ENCODE measurements at regions not wholly inside any gene's neighbourhood (a gene's known extent, or its start where the extent isn't known, plus 50 kb on each side); places are given as distances from the start of the nearest gene placed in this dataset.
"Not testable (repeated sequence)": the region's sequence is repeated elsewhere in the genome, so short reads cannot be mapped to it uniquely, and the experiment has no call there.

GRCh38 chr5:63180190-63180589 lies 601.6 kb downstream of the LRRC70 start:
- not testable (repeated sequence) for DNase-seq

- DNase-seq, result no peak
Measured at GRCh38 chr5:63175850-63176249, 597.2 kb downstream of the LRRC70 start.

- DNase-seq, result no peak
Measured at GRCh38 chr5:63170486-63170885, 591.9 kb downstream of the LRRC70 start.

GRCh38 chr5:63164838-63165535 lies 586.4 kb downstream of the LRRC70 start:
- DNase-seq, result no peak

GRCh38 chr5:63164339-63164738 lies 585.7 kb downstream of the LRRC70 start:
- DNase-seq, result no peak

GRCh38 chr5:63155310-63155631 lies 576.7 kb downstream of the LRRC70 start:
- DNase-seq, result no peak

GRCh38 chr5:63154476-63155309 lies 576.1 kb downstream of the LRRC70 start:
- DNase-seq, result no peak

- no peak for DNase-seq
Measured at GRCh38 chr5:63152871-63153270, 574.3 kb downstream of the LRRC70 start.

GRCh38 chr5:63145167-63145566 lies 566.5 kb downstream of the LRRC70 start:
- DNase-seq, result no peak

- DNase-seq, result no peak
Measured at GRCh38 chr5:63141591-63141990, 563.0 kb downstream of the LRRC70 start.

- no peak for DNase-seq
Measured at GRCh38 chr5:63135291-63135690, 556.7 kb downstream of the LRRC70 start.

- no peak for DNase-seq
Measured at GRCh38 chr5:63131626-63132285, 553.1 kb downstream of the LRRC70 start.

GRCh38 chr5:63128761-63129160 lies 550.1 kb downstream of the LRRC70 start:
- no peak for DNase-seq

- DNase-seq, result no peak
Measured at GRCh38 chr5:63128018-63128417, 549.4 kb downstream of the LRRC70 start.

GRCh38 chr5:63127054-63127453 lies 548.4 kb downstream of the LRRC70 start:
- DNase-seq, result no peak

GRCh38 chr5:63125862-63126261 lies 547.2 kb downstream of the LRRC70 start:
- no peak for DNase-seq

- DNase-seq, result no peak
Measured at GRCh38 chr5:63125392-63125791, 546.8 kb downstream of the LRRC70 start.

- no peak for DNase-seq
Measured at GRCh38 chr5:63124266-63124665, 545.6 kb downstream of the LRRC70 start.

GRCh38 chr5:63121471-63121870 lies 542.9 kb downstream of the LRRC70 start:
- DNase-seq, result no peak

GRCh38 chr5:63118221-63118620 lies 539.6 kb downstream of the LRRC70 start:
- DNase-seq, result no peak

GRCh38 chr5:63111891-63112290 lies 533.3 kb downstream of the LRRC70 start:
- no peak for DNase-seq

- no peak for DNase-seq
Measured at GRCh38 chr5:63101870-63102269, 523.3 kb downstream of the LRRC70 start.

GRCh38 chr5:63097286-63097685 lies 518.7 kb downstream of the LRRC70 start:
- no peak for DNase-seq

GRCh38 chr5:63094730-63095129 lies 516.1 kb downstream of the LRRC70 start:
- DNase-seq, result no peak

Measured in CD4-positive, alpha-beta T cell treated with Interleukin-17A for 1 hour (primary cell).